Stimulated activated CD8-positive, alpha-beta memory T cell treated with anti-CD3 and anti-CD28 coated beads, Interleukin-4, amount 100 ng/mL, for 48 hours (primary cell): ENCODE measurements at regions not wholly inside any gene's neighbourhood (a gene's known extent, or its start where the extent isn't known, plus 50 kb on each side); places are given as distances from the start of the nearest gene placed in this dataset.

Source experiments
- DNase-seq: peaks from one replicate; pipeline ENCODE4 v3.0.0-alpha.2; 2020

DNA sequence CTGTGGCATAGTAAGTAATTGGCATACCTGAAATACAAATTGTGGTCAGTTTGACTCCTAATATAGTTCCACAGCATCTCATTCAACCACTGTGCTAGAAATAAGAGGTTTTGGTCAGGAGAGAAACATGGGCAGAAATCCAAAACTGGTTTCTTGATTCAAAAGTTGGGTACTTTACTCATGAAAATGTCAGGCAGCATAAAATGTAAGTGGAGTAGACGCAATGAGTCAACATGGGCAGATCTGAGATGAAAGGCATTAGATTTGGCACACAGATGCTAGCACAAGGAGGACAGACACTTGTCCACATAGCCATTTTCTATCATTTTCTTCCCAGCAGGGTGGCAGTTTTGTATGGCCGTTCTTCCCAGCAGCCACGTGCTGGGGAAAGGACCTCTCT is 255.8 kb upstream of the CDIN1 start:
- DNase-seq, result no peak

DNA sequence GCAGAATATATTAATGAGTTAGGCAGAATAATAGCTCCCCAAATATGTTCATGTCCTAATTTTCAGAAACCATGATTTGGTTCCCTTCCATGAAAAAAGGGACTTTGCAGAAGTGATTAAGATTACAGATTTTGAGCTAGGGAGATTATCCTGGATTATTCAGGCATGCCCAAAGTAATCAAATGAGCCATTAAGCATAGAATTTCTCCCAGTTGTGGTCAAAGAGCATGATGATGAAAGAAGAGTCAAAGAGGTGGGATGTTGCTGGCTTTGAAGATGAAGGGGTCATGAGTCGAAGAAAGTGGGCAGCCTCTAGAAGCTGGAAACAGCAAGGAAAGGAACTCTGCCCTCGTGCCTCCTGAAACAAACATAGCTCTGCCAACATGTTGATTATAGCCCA is 254.2 kb upstream of the CDIN1 start:
- no peak for DNase-seq

DNA sequence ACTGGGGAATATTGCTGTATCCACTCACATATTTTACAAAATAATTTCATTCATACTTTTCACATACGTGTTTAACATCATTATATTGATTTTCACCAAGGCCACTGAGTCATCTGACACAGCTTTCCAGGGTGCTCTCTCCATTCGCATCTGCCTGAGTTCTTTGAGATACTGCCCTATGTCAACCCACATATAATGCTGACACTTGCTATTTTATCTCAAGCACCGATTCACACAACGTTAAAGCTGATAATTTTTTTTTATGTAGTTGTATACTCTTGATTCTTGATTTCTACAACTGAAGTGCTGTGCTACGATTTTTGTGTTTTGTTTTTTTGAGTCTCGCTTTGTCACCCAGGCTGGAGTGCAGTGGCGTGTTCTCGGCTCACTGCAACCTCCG is 249.8 kb upstream of the CDIN1 start:
- DNase-seq, result no peak

DNA sequence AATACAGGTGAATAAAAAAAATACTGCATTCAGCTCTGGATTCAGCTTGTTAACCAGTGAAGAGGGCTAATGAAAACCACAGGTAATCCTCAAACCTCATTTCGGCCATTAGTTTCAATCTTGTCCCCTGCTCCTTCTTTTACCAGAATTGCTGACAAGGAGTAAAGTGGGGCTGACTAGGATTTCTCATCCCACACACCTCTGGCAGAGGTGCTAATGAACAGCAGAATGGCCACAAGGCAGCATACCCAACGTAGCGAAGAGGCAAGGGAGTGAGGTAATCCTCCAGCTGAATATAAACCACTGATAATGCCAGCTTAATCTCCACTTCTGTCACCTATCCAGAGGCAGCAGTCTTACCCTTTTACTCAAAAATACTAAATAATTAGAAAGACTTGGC is 248.8 kb upstream of the CDIN1 start:
- no peak for DNase-seq

DNA sequence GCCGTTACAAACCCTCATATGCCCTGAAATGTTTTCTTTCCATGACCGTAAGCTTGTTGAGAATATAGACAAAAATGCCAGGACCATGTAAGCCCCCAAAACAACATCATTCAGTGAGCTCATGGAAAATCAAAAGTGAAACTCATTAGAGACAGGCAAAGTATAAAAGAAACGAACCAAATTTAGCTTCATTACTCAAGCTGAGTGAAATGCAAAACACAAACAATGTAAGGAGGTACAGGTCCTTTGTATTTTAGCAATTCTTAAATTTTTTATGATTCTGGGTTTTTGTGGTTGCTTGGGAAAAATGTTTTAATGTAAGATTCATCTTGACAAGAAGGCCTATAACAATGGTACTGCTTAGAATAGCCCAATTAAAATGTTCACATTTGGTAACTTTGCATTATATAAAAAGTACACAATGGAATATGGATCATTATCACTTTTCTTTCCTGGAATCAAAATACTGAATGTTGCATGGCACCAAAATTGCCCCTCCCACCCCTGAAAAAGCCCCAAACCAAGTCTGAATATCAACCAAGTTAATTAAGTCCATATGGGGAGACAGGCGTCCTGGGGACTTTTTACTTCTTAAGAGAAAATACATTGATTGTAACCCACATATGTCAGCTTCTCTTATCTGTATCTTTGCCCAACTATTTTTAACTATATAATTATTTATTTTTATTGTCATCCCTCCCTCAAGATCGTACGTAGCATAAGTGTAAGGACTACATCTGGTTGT is 247.7 kb upstream of the CDIN1 start:
- DNase-seq, result no peak

DNA sequence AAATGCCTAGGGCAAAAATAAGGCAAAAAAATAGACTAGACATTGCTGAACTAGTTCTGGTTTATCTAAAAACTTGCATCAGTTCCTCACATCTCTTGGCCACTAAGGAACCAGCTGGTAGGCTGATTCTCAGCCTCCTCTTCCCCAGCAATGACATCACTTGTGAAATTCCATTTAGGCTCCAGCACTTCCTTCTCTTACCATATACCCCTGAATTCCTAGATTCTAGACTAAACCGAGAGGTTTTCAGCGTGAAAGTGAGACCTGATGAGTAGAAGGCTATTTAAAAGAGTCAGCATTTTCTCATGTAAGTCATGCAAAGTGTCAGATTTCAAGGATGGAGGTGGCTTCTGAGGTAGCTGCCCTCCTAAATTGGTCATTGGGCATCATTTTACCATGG is 247.1 kb upstream of the CDIN1 start:
- DNase-seq, result no peak

DNA sequence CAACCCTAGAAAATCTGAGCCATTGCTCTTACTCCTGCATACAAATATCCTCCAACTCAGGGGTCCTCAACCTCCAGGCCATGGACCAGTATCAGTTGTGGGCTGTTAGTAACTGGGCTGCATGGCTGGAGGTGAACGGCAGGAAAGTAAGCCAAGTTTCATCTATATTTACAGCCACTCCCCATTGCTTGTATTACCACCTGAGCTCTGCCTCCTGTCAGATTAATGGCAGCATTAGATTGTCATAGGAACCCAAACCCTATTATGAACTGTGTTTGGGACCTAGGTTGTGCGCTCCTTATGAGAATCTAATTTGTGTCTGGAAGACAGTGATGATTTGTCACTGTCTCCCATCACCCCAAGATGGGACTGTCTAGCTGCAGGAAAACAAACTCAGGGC is 246.5 kb upstream of the CDIN1 start:
- no peak for DNase-seq

DNA sequence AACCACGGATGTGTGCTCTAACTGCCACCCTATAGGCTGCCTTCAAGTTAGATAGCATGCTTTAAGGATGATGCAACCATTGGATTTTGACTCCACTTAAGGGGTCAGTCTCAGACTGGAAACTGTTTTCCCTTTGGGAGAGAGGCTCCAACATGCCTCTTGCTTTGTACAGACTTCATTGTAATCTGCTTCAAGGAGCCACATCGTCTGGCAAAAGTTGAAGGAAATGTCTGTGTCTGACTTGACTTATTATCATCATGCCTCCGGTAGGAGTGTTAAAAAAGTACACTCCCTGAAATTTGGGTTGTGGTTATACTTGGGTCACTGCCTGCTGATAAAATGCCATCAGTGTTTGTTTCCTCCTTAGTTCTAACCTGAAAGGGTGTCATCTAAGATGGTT is 245.4 kb upstream of the CDIN1 start:
- no peak for DNase-seq

DNA sequence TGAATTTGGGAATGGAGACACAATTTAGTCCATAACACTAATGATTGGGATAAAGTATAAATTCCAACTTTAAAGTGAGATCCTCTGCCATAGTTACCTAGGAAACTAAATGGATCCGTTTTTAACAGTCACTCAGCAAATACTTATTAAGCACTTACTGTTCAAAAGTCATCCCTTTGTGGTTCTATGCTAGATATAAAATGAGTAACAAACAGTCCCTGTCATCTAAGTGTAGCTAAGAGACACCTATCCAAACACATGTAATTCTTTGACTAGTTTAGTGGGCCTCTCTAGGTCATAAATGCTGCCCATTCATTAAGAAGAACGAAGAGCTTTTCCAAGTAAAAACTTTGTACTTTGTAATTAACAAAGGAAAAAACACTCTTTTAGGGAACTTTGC is 244.2 kb upstream of the CDIN1 start:
- no peak for DNase-seq

DNA sequence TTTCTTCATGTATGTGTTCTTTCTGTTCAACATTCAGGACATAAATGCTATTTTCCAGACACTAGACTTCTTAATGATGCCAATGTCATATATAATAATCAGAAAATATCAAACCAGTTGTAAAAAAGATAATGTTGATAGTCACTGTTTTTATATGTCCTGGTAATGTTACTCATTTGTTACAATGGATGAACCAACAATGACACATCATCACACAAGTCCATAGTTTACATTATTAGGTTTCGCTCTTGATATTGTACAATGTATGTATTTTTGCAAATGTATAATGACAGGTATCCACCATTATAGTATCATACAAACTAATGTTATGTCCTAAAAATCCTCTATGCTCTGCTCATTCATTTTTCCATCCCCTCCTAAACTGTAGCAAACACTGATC is 243.8 kb upstream of the CDIN1 start:
- DNase-seq, result no peak

DNA sequence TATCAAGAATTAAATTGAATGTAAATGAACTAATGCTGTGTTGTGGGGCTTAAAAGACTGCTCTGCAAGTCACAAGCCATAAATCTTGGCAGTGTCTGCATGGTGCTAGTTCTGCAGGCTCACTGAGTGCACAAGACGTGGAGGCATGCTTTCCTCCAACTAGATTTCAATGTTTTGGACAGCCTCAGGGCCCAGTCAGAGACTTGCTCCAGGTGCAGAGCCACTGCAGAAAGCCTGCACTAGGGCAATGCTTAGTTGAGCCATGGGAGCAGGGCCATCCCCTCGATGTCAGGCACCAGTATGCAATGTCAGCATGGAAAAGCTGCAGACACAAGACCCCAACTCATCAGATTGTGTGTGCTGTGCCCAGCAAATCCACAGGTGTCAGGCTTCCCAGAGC is 234.5 kb upstream of the CDIN1 start:
- DNase-seq, result no peak

DNA sequence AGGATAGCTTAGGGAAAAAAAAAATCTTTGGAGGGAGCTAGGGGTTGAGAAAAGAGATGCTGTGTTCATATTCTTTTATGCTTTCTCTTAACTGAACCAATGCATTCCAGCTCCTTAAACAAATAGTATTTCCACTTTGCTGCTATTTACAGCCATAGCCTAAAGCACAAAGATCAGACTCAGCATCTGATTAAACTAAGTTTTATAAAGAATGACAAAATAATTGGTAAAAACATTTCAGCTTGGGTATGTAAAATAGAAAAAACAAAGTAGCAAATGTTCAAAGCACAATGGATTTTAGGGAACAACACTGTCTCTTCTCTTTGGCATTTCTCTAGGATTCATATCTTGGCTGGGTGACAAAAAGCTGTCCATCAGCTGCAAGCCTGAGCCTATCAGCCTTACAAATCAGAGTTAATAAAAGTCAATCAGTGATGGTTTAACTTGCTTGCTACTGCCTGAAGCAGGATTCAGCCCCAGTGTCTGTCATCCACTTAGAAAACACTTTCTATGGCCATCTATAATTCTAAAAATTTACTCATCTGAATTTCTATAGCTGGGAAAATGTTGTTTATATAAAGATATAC is 232.1 kb upstream of the CDIN1 start:
- no peak for DNase-seq

DNA sequence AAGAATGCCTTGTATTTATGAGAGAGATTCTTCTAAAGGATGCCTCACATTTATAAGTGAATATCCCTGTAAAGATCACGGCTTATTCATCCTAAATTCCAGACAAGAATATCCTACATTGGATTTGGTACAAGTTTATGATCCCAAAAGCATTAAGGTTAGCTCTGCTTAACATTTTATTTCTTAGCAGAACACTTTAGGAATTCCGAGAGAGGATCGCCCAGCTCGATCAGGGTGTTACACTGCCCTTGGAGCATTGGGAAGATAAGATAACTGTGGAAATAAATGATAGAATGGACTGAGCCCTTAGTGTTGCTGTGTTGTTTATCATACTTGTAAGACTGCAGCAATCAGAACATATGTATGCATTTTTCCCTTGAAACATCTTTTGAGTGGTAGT is 223.0 kb upstream of the CDIN1 start:
- no peak for DNase-seq

DNA sequence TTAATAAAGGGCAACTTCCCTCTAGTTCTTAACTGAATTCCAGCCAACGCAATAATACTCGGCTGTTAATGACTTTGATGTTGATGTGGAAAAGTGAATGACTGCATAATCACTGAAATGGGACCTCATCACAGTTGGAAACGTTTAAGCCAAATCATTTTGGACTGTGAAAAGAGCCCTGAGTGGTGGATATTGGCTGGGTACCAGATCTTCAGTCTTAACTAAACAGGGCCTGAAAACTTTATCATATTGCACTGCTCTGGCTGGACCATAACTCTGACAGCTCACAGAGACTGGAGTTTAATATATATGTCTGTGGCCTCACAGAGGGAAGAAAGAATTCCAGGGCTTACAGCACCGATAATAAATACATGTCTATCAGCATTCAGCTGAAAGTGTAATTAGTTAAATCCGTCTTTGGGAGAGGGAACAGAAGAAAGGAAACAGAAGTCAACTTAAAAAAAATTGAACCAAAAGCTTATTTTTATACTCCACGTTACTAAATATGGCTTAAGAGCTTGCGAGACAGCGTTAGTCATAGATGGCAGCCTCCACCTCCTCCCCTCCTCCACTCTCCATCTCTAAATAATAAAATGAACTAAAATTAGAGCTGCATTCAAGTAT is 222.3 kb upstream of the CDIN1 start:
- DNase-seq, result no peak

DNA sequence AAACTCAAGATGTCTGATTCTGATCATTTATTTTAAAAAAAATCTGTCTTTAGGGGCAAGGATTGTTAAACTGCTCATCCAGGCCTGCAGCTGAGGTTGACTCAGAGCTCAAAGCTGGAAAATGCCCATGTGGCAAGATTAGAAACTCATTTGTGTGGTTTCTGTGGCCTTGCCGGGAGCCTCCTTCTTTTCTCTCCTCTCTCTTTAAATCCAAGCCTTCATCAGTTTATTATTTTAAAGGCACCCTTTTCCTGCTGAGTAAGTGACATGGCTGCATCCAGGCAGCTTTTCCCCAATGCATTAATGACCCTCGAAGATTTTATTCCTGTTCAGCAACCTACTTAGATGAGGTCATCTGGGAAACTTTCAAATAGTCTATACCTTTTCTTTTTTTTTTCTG is 221.3 kb upstream of the CDIN1 start:
- no peak for DNase-seq

DNA sequence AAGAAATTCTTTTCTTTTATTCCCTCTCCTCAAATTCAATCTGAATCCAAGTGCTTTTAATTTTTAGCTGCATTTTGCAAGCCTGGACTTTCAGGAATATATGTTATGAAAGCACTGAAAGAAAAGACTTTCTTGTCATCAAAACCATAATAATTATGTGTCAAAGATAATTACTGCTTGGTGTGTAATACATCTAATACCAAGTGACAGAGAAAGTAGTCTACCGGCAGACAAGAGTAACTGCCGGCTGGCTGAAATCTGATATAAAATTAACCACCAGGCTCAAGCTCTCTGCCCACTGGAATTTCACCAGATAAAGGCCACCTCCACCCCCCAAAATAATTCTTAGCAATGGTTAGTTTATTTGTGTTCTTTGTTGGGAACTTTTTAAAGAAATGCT is 220.9 kb upstream of the CDIN1 start:
- DNase-seq, result no peak

DNA sequence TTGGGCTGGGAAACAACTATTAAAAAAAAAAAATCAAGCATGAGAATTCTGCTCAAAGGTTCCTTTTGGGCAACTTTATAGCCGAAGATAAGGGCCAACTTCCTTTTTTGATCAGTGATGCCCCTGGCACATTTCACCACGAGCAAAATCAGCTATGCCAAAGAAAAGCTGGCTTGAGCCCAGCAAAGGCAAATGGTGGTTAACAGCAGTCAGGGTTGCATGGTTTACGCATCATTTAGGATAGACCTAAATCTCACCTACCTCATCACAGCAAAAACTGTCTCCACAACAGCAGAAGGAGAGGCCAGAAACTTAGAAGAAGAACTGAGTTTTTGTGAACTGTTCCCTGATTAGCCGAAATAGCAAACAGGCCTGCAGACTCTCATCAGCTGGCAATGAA is 220.1 kb upstream of the CDIN1 start:
- no peak for DNase-seq

DNA sequence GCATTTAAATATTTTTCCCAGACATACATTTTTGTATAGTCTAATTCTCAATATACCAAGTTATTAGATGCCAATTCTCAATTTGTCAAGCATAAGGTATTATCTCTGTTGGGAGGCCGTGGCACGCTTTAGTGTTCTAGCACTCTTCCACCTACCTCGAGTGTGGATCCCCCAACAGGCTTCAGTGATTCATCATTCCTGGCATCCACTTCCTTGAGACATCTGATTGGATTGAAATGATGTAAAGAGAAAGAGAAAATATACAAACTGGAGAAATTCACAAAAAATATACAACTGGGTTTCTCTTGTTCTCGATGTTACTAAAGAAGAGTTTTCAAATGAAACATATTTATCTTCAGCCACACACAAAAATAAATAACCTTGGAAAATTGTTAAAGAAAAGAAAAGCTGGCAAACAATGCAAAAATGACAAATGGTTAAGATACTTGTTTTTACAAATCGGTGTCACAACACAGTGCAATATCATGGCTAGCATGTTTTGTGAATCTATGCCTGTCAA is 218.0 kb upstream of the CDIN1 start:
- no peak for DNase-seq

DNA sequence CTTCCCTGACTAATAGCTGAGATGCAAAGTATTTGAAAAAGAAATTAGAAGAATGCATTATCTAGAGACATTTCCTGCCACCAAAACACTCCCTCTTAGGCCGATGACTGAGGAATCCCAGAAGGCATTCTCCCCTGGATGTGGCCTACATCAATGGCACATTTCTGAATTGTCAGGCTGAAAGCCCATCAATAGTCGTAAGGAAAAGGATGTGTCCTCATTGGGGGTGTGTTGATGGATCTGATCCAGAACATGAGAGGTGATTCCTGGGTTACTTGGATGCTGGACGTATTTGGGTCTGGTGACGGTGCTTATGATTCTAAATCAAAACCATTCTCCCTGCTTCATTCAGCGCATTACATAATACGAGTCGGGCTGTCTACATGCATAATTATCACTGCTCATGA is 216.9 kb upstream of the CDIN1 start:
- no peak for DNase-seq

DNA sequence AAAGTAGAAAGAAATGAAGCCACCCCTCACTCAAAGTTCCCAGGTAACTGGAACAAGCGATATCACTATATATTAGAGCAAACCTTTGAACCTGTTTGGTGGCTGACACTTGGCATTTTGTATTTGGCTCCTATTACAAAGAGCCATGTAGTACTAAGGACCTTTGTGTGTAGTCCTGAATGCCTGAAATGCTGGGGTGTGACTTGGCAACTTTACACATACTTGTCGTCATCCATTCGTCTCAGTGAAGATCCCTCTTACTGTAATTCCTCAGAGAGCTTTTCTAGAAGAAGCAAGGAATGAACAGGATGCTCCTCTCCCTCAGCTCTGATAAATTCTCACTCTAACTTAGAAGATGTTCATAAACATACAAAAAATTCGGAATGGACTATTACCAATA is 216.1 kb upstream of the CDIN1 start:
- DNase-seq, result no peak

DNA sequence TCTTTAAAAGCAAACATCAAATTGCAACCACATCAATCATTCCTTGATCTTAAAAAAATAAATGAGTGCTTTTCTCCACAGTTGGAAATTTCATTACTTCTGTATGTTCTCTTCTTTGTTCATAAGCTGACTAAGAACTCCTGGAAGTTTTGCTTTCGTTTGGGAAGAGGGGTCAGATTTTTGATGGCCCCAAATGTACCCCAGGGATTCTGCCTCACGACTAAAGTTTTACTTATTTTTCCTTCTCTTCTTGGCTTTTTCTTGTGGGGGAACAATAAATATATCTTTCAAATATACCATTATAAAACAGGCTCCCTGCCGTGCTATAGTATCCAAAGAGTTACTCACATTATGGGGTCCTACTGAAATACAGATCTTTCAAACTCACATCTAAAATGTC is 215.0 kb upstream of the CDIN1 start:
- no peak for DNase-seq

DNA sequence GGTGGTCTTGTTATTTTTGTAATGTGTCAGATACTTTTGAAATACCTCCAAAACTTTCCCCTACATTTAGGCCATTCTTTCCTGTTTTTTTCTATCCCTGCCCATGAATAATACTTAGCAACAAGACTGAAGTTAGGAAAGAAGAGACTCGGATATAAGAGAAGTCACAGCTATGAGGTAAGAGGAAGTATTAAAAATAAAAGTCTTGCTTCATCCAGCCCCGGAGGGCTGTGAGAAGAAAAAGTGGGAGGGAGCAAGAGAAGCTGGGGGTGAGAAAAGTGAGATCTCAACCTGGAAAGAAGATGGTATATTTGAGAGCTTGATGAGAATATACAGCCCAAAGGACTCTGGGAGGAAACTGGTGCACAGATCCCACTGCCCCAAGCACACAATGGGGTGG is 213.5 kb upstream of the CDIN1 start:
- DNase-seq, result no peak

DNA sequence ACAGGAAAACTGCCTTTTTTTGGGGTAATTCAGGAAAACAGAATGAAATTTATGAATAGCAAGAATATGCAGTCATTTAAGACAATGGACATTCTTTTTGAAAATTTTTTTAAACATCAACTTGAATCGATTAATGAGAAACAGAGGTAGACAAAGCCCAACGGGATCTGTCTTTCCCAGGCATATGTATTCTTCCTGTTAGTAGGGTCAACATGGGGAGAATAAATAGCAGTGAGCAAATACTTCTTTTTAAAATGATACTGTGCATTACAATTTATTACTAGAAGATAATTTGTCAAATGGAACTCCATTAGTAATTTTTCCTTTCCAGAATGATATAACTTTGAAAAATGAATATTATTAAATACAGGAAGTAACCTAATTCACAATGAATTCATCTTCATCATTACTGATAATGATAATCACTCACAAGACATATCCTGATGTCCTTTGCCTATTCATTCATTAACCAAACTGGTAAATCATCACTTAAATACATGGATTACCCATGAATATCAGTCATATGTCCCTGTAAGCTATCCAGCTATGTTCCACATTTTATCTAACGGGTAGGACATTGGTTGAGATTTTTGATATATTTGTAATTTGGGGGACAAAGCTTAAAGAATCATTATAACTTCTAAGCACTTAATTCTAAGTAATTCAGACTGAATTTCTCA is 209.2 kb upstream of the CDIN1 start:
- DNase-seq, result no peak

DNA sequence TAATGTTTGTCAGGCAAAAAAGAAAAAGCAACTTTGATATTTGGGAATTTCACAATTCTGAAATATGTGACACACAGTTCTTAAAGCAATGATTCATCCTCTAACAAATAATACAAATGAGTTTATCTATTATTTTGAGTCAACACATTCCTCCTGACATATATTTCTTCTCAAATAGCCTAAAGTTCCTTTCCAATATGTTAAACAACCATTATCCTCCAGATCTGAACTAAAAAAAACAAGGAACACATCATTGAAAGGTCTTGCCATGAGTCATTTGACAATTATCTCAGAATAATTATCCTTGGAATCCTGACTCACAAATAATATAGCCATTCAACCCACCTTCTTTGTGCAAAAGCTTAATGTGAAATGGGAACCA is 208.7 kb upstream of the CDIN1 start:
- DNase-seq, result no peak
